Keratinocyte (primary cell): ENCODE measurements at regions not wholly inside any gene's neighbourhood (a gene's known extent, or its start where the extent isn't known, plus 50 kb on each side); places are given as distances from the start of the nearest gene placed in this dataset.

Experiments
- CTCF ChIP-seq, 3 experiments: IDR thresholded peaks in 1 of 3; conservative IDR thresholded peaks in 1 of 3; optimal IDR thresholded peaks in 1 of 3; 2 replicates in 2 of 3; 3 replicates in 1 of 3; pipeline versions ENCODE3 to v1.5.1; 2011; ENCODE audit warnings: low read length in 3 of 3, mild to moderate bottlenecking in 3 of 3, moderate library complexity in 2 of 3, control low read depth in 1 of 3, inconsistent platforms in 1 of 3; ENCODE audit not compliant: insufficient read depth in 2 of 3; ENCODE audit errors: extremely low read depth in 1 of 3
- EZH2 ChIP-seq: IDR thresholded peaks from one replicate; pipeline ENCODE4 v1.6.1; 2012; ENCODE audit warnings: inconsistent platforms, mild to moderate bottlenecking, low read length, moderate library complexity

GRCh38 chr3:116873142-116873541 lies 163.6 kb downstream of the TUSC7 start:
- TF ChIP-seq CTCF (optimal IDR thresholded peaks at IDR 0.05 in 1 of 3, IDR thresholded peaks at IDR 0.05 in 1 of 3, conservative IDR thresholded peaks at IDR 0.05 in 1 of 3; ENCODE audit: extremely low read depth in 1 of 3, insufficient read depth in 2 of 3, low read length in 3 of 3) (no peak), EZH2 (no peak)
